K562 (cell line): ENCODE measurements at regions not wholly inside any gene's neighbourhood (a gene's known extent, or its start where the extent isn't known, plus 50 kb on each side); places are given as distances from the start of the nearest gene placed in this dataset.

Experiments
- CBX3 ChIP-seq, 2 experiments: IDR thresholded peaks; 1 replicate in 1 of 2; 2 replicates in 1 of 2; pipeline ENCODE4 v1.6.1; 2012; ENCODE audit warnings: inconsistent platforms in 2 of 2, low read length in 2 of 2, borderline replicate concordance in 1 of 2, control low read depth in 1 of 2
- PYGO2 ChIP-seq: fragments of 450-650 bp; IDR thresholded peaks from 2 replicates; pipeline ENCODE4 v1.6.1; 2016; ENCODE audit warnings: mild to moderate bottlenecking, missing genetic modification characterization, moderate library complexity, missing compliant biosample characterization

DNA sequence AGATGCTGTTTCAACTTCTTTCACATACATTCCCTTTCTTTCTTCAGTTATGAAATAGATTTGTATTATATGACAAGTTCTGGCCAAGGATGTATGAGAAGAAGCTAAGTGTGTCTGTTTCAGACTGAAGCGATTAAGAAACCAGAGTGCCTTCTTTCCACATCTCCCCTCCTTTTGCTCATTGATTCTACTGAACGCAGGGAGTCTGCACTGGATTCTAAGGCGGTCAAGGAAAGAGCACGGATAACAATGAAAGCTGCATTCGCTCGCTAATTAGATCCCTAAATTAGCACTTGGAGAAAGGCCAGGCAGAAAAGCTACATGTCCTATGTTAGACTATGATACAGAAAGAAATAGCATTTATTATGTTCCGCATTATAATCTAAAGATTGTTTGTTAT, 267.7 kb downstream of the HAO1 start:
- TF ChIP-seq CBX3 (IDR thresholded peaks at IDR 0.05; ENCODE audit: borderline replicate concordance in 1 of 2, low read length in 2 of 2) (no peak), PYGO2 (no peak)
